Gastrocnemius medialis (tissue), 4 donors: ENCODE measurements at regions not wholly inside any gene's neighbourhood (a gene's known extent, or its start where the extent isn't known, plus 50 kb on each side); places are given as distances from the start of the nearest gene placed in this dataset.

ENCODE experiments used
- CTCF ChIP-seq, 5 experiments: fragments of 450-650 bp in 3 of 5; fragments of 200-600 bp in 2 of 5; sonication (generic) in 2 of 5; IDR thresholded peaks in 4 of 5; conservative IDR thresholded peaks in 1 of 5; 1 replicate in 4 of 5; 2 replicates in 1 of 5; pipeline ENCODE4 v1.5.1; 2016 to 2019; ENCODE audit warnings: antibody characterized with exemption in 5 of 5, mild to moderate bottlenecking in 3 of 5, moderate library complexity in 3 of 5
- POLR2A ChIP-seq, 2 donors: fragments of 450-650 bp; IDR thresholded peaks; one replicate each; pipeline ENCODE4 v1.6.1; 2017; ENCODE audit warnings: antibody characterized with exemption in 2 of 2, mild to moderate bottlenecking in 2 of 2, moderate library complexity in 2 of 2

GRCh38 chr3:31135546-31135945, 241.1 kb upstream of the GADL1 start:
- no peak for TF ChIP-seq CTCF (IDR thresholded peaks at IDR 0.05 in 4 of 5, conservative IDR thresholded peaks at IDR 0.05 in 1 of 5)
- no peak for TF ChIP-seq POLR2A (IDR thresholded peaks at IDR 0.05)
